Ascending aorta (tissue), 2 donors: ENCODE measurements at regions not wholly inside any gene's neighbourhood (a gene's known extent, or its start where the extent isn't known, plus 50 kb on each side); places are given as distances from the start of the nearest gene placed in this dataset.
A peak's percentile ranks its signal among the peaks of the same experiment; 100 is the strongest.

Source experiments
- DNase-seq, 2 donors: peaks; one replicate each; pipeline ENCODE4 v3.0.0-alpha.2; 2019; ENCODE audit warnings: low spot score in 2 of 2
- H3K27ac ChIP-seq, 2 donors: fragments of 200-600 bp; sonication (generic); one replicate each; pipeline ENCODE4 v1.5.1; 2016 to 2017; ENCODE audit warnings: mild to moderate bottlenecking in 1 of 2
- H3K27me3 ChIP-seq: fragments of 200-600 bp; sonication (generic); one replicate; pipeline ENCODE4 v1.5.1; 2017
- H3K36me3 ChIP-seq, 2 donors: fragments of 200-600 bp; sonication (generic); one replicate each; pipeline ENCODE4 v1.5.1; 2016
- H3K4me1 ChIP-seq, 2 donors: fragments of 200-600 bp; sonication (generic); one replicate each; pipeline ENCODE4 v1.5.1; 2016 to 2017; ENCODE audit warnings: mild to moderate bottlenecking in 1 of 2
- H3K4me3 ChIP-seq, 2 donors: fragments of 200-600 bp; sonication (generic); one replicate each; pipeline ENCODE4 v1.5.1; 2016 to 2017; ENCODE audit warnings: mild to moderate bottlenecking in 1 of 2
- H3K9me3 ChIP-seq, 2 donors: fragments of 200-600 bp; sonication (generic); one replicate each; pipeline ENCODE4 v1.5.1; 2016
- CTCF ChIP-seq, 3 experiments: fragments of 200-600 bp in 2 of 3; fragments of 450-650 bp in 1 of 3; sonication (generic) in 2 of 3; IDR thresholded peaks; one replicate each; pipeline ENCODE4 v1.5.1; 2016 to 2019; ENCODE audit warnings: antibody characterized with exemption in 3 of 3, mild to moderate bottlenecking in 1 of 3, moderate library complexity in 1 of 3
- intact Hi-C: fragments of 100-400 bp; cut with DNase I; formaldehyde crosslinking; loops from one replicate; pipeline ENCODE4 v1.15.1; 2023

- Histone ChIP-seq H3K27me3 (no peaks in the 10 kb centered on the region), H3K27ac (peak overlapping the region in 1 of 2 donors; percentile 15), H3K36me3 (no peaks in the 10 kb centered on the region), H3K4me3 (no peak overlapping the region), H3K9me3 (no peaks in the 10 kb centered on the region), H3K4me1 (peaks cover 0 to 5% of the 10 kb centered on the region in 2 donors)
- TF ChIP-seq CTCF (IDR thresholded peaks at IDR 0.05), result no peak
- DNase-seq, result no peak
- intact Hi-C loops, result no loop called here
Observed at GRCh38 chr6:153840039-153840850, 198.8 kb upstream of the OPRM1 start.

- Histone ChIP-seq H3K36me3 (no peaks in the 10 kb centered on the region), H3K4me1 (no peaks in the 10 kb centered on the region), H3K27me3 (no peaks in the 10 kb centered on the region), H3K27ac (no peak overlapping the region), H3K9me3 (no peaks in the 10 kb centered on the region), H3K4me3 (no peak overlapping the region)
- intact Hi-C loops, result no loop called here
- DNase-seq, result no peak
- no peak for TF ChIP-seq CTCF (IDR thresholded peaks at IDR 0.05)
Observed at GRCh38 chr6:153832543-153832942, 206.5 kb upstream of the OPRM1 start.

GRCh38 chr6:153831350-153832078 is 207.5 kb upstream of the OPRM1 start:
- Histone ChIP-seq H3K36me3 (no peaks in the 10 kb centered on the region), H3K4me3 (no peak overlapping the region), H3K27ac (no peak overlapping the region), H3K27me3 (no peaks in the 10 kb centered on the region), H3K4me1 (no peaks in the 10 kb centered on the region), H3K9me3 (no peaks in the 10 kb centered on the region)
- DNase-seq, result no peak
- TF ChIP-seq CTCF (IDR thresholded peaks at IDR 0.05), result no peak
- intact Hi-C loops, result no loop called here

- intact Hi-C loops, result no loop called here
- H3K36me3 ChIP-seq, result no peaks in the 10 kb centered on the region
- no peak for TF ChIP-seq CTCF (IDR thresholded peaks at IDR 0.05)
- DNase-seq, result no peak
- no peak overlapping the region for H3K4me3 ChIP-seq
- H3K27me3 ChIP-seq, result no peaks in the 10 kb centered on the region
- H3K27ac ChIP-seq, result peak overlapping the region; percentile 2 to 44
- no peaks in the 10 kb centered on the region for H3K4me1 ChIP-seq
- peaks cover 7% of the 10 kb centered on the region in 2 donors for H3K9me3 ChIP-seq
Observed at GRCh38 chr6:153817173-153817572, 221.9 kb upstream of the OPRM1 start.

GRCh38 chr6:153816366-153816765 is 222.7 kb upstream of the OPRM1 start:
- Histone ChIP-seq H3K27ac (peak overlapping the region; percentile 2 to 44), H3K9me3 (peaks cover 7% of the 10 kb centered on the region in 2 donors), H3K36me3 (no peaks in the 10 kb centered on the region), H3K27me3 (no peaks in the 10 kb centered on the region), H3K4me3 (no peak overlapping the region), H3K4me1 (no peaks in the 10 kb centered on the region)
- intact Hi-C loops, result no loop called here
- no peak for TF ChIP-seq CTCF (IDR thresholded peaks at IDR 0.05)
- DNase-seq, result no peak
